ENCODE measurements at regions not wholly inside any gene's neighbourhood (a gene's known extent, or its start where the extent isn't known, plus 50 kb on each side); places are given as distances from the start of the nearest gene placed in this dataset.

DNA sequence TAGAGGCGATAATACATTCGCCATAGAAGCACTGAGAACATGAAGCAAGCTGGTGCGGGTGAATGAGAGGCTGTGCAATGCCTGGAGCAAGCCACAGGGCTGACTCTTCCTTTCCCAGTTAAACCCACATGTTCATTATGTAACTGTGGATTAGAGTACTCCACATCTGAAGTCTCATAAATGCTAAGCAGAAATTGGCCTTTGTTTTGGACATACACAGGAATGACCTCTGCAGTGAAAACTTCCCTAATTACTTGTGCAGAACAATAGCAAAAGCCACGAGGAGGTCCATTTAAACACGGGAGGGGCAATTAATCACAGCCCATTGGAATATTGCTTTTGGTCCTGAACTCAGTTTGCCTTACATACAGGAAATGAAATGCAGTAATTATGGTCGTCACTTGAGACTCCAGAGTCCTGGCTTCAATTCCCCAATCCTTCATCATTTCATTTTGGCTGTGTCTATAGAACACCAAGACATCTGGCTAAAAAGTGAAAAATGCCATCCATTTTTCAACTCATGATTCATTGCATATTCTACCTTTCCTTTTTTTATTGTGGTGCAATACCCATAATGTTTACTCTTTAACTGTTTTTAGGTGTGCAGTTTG, 78.7 kb upstream of the CXCL12 start:
- Histone ChIP-seq H3K27me3 (no peaks in the 10 kb centered on the region), H3K27ac (no peak overlapping the region), H3K9me3 (no peaks in the 10 kb centered on the region), H3K4me1 (peaks cover 14% of the 10 kb centered on the region), H3K36me3 (no peaks in the 10 kb centered on the region), H3K4me3 (no peak overlapping the region)
- intact Hi-C loops (cut with DNase I): no loop called here
- DNase-seq (ENCODE audit: extremely low spot score in 2 of 2): no peak
- TF ChIP-seq POLR2A (IDR thresholded peaks at IDR 0.05) (no peak), CTCF (IDR thresholded peaks at IDR 0.05) (no peak), POLR2AphosphoS5 (IDR thresholded peaks at IDR 0.05; ENCODE audit: insufficient read depth in 1 of 2, low read depth in 1 of 2) (no peak)

GRCh38 chr10:44464503-44464902, 79.6 kb upstream of the CXCL12 start:
- intact Hi-C loops (cut with DNase I): no loop called here

GRCh38 chr10:44465401-44466115, 80.7 kb upstream of the CXCL12 start:
- Histone ChIP-seq H3K36me3 (no peaks in the 10 kb centered on the region), H3K4me3 (no peak overlapping the region), H3K4me1 (no peaks in the 10 kb centered on the region), H3K27ac (no peak overlapping the region), H3K27me3 (no peaks in the 10 kb centered on the region), H3K9me3 (no peaks in the 10 kb centered on the region)
- intact Hi-C loops (cut with DNase I): no loop called here
- TF ChIP-seq CTCF (IDR thresholded peaks at IDR 0.05): no peak
- no peak for TF ChIP-seq POLR2AphosphoS5 (IDR thresholded peaks at IDR 0.05; ENCODE audit: insufficient read depth in 1 of 2, low read depth in 1 of 2)
- TF ChIP-seq POLR2A (IDR thresholded peaks at IDR 0.05): no peak
- no peak for DNase-seq (ENCODE audit: extremely low spot score in 2 of 2)

More at GRCh38 chr10:44464503-44464902, 79.6 kb upstream of the CXCL12 start:
- peaks cover 7% of the 10 kb centered on the region for H3K4me1 ChIP-seq
- no peak for DNase-seq (ENCODE audit: extremely low spot score in 2 of 2)
- H3K9me3 ChIP-seq: no peaks in the 10 kb centered on the region
- no peak overlapping the region for H3K4me3 ChIP-seq
- H3K36me3 ChIP-seq: no peaks in the 10 kb centered on the region
- TF ChIP-seq POLR2A (IDR thresholded peaks at IDR 0.05): no peak
- no peak for TF ChIP-seq CTCF (IDR thresholded peaks at IDR 0.05)
- TF ChIP-seq POLR2AphosphoS5 (IDR thresholded peaks at IDR 0.05; ENCODE audit: insufficient read depth in 1 of 2, low read depth in 1 of 2): no peak
- H3K27ac ChIP-seq: no peak overlapping the region
- no peaks in the 10 kb centered on the region for H3K27me3 ChIP-seq

- Histone ChIP-seq H3K4me3 (no peak overlapping the region), H3K27me3 (no peaks in the 10 kb centered on the region), H3K36me3 (no peaks in the 10 kb centered on the region), H3K27ac (no peak overlapping the region), H3K4me1 (no peaks in the 10 kb centered on the region), H3K9me3 (no peaks in the 10 kb centered on the region)
- intact Hi-C loops (cut with DNase I): no loop called here
- no peak for TF ChIP-seq POLR2AphosphoS5 (IDR thresholded peaks at IDR 0.05; ENCODE audit: insufficient read depth in 1 of 2, low read depth in 1 of 2)
- TF ChIP-seq POLR2A (IDR thresholded peaks at IDR 0.05): no peak
- no peak for TF ChIP-seq CTCF (IDR thresholded peaks at IDR 0.05)
- DNase-seq (ENCODE audit: extremely low spot score in 2 of 2): no peak
These were observed 81.3 kb upstream of the CXCL12 start for GRCh38 chr10:44466236-44466635.

GRCh38 chr10:44467090-44467489, 82.2 kb upstream of the CXCL12 start:
- TF ChIP-seq POLR2AphosphoS5 (IDR thresholded peaks at IDR 0.05; ENCODE audit: insufficient read depth in 1 of 2, low read depth in 1 of 2) (no peak), POLR2A (IDR thresholded peaks at IDR 0.05) (no peak), CTCF (IDR thresholded peaks at IDR 0.05) (no peak)
- Histone ChIP-seq H3K36me3 (no peaks in the 10 kb centered on the region), H3K9me3 (no peaks in the 10 kb centered on the region), H3K4me3 (no peak overlapping the region), H3K27ac (no peak overlapping the region), H3K27me3 (no peaks in the 10 kb centered on the region), H3K4me1 (no peaks in the 10 kb centered on the region)
- intact Hi-C loops (cut with DNase I): no loop called here
- no peak for DNase-seq (ENCODE audit: extremely low spot score in 2 of 2)

All from vagina (tissue), 2 donors.